ENCODE measurements at regions not wholly inside any gene's neighbourhood (a gene's known extent, or its start where the extent isn't known, plus 50 kb on each side); places are given as distances from the start of the nearest gene placed in this dataset.

DNA sequence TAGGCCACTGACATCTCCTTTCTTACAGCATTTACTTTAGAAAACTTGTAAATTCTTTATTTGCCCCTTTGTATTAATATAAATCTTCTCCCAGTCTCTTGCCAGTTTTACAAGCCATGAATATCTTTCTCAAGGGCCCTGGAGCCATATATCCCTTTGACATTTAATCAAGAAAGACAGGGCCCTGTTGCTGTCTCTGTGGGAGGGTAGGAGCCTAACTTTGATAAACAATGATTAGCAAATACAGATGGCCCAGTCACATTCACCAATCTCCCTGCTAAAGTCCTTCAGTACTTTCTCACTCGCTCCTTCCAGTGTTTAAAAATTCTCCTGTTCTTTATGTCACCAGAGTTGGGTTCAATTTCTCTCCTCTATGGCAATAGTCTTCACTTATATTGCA is 479.8 kb upstream of the USP15 start:
- H3K36me3 ChIP-seq: no peaks in the 10 kb centered on the region
- H3K27ac ChIP-seq: no peak overlapping the region
- H3K4me1 ChIP-seq: no peaks in the 10 kb centered on the region
- no peaks in the 10 kb centered on the region for H3K9me3 ChIP-seq
- WGBS, 2 donors: 75 to 76% methylated on average over 1 of the region's 1 CpG
- H3K4me3 ChIP-seq: no peak overlapping the region
- DNase-seq: no peak
- intact Hi-C loops (cut with DNase I): no loop called here
- no peaks in the 10 kb centered on the region for H3K27me3 ChIP-seq
- TF ChIP-seq POLR2A (IDR thresholded peaks at IDR 0.05): no peak
- TF ChIP-seq, protein P1, sequence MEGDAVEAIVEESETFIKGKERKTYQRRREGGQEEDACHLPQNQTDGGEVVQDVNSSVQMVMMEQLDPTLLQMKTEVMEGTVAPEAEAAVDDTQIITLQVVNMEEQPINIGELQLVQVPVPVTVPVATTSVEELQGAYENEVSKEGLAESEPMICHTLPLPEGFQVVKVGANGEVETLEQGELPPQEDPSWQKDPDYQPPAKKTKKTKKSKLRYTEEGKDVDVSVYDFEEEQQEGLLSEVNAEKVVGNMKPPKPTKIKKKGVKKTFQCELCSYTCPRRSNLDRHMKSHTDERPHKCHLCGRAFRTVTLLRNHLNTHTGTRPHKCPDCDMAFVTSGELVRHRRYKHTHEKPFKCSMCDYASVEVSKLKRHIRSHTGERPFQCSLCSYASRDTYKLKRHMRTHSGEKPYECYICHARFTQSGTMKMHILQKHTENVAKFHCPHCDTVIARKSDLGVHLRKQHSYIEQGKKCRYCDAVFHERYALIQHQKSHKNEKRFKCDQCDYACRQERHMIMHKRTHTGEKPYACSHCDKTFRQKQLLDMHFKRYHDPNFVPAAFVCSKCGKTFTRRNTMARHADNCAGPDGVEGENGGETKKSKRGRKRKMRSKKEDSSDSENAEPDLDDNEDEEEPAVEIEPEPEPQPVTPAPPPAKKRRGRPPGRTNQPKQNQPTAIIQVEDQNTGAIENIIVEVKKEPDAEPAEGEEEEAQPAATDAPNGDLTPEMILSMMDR (IDR thresholded peaks at IDR 0.05): no peak

GRCh38 chr12:61781021-61781581 is 479.1 kb upstream of the USP15 start:
- H3K4me3 ChIP-seq: no peak overlapping the region
- 20 to 43% methylated on average over 1 of the region's 1 CpG for WGBS, 2 donors
- no peak overlapping the region for H3K27ac ChIP-seq
- TF ChIP-seq POLR2A (IDR thresholded peaks at IDR 0.05): no peak
- TF ChIP-seq, protein P1 (IDR thresholded peaks at IDR 0.05): no peak
- intact Hi-C loops (cut with DNase I): no loop called here
- H3K9me3 ChIP-seq: no peaks in the 10 kb centered on the region
- H3K4me1 ChIP-seq: no peaks in the 10 kb centered on the region
- H3K36me3 ChIP-seq: no peaks in the 10 kb centered on the region
- DNase-seq: no peak
- no peaks in the 10 kb centered on the region for H3K27me3 ChIP-seq

- Histone ChIP-seq H3K36me3 (no peaks in the 10 kb centered on the region), H3K4me3 (no peak overlapping the region), H3K9me3 (no peaks in the 10 kb centered on the region), H3K4me1 (no peaks in the 10 kb centered on the region), H3K27ac (no peak overlapping the region), H3K27me3 (no peaks in the 10 kb centered on the region)
- WGBS, 2 donors: 21 to 88% methylated on average over 1 of the region's 1 CpG
- no peak for TF ChIP-seq POLR2A (IDR thresholded peaks at IDR 0.05)
- intact Hi-C loops (cut with DNase I): no loop called here
- DNase-seq: no peak
Measured at GRCh38 chr12:61796846-61797245, 463.4 kb upstream of the USP15 start.

GRCh38 chr12:61797266-61797665 is 462.9 kb upstream of the USP15 start:
- 50 to 63% methylated on average over 1 of the region's 1 CpG for WGBS, 2 donors
- no peak overlapping the region for H3K27ac ChIP-seq
- no peak for DNase-seq
- intact Hi-C loops (cut with DNase I): no loop called here
- H3K4me3 ChIP-seq: no peak overlapping the region
- TF ChIP-seq POLR2A (IDR thresholded peaks at IDR 0.05): no peak
- TF ChIP-seq, protein P1 (IDR thresholded peaks at IDR 0.05): no peak
- no peaks in the 10 kb centered on the region for H3K9me3 ChIP-seq
- no peaks in the 10 kb centered on the region for H3K36me3 ChIP-seq
- no peaks in the 10 kb centered on the region for H3K27me3 ChIP-seq
- no peaks in the 10 kb centered on the region for H3K4me1 ChIP-seq

DNA sequence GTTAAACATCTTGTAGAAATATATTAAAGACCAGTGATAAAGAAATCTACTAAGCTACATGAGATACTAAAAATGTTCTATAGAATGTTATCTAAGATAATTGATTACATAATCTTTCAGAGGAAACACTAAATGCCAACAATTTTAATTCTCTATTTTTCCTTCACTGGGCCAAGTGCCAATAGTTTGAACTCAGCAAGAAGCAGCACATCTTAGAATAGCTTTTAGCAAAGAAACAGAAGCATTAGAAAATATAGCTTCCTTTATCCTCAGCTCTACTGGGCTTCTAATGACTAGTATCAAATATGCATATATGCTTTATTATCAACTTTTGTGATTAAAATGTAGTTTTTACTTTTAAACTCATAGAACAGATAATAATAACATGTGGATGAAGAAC is 461.4 kb upstream of the USP15 start:
- Histone ChIP-seq H3K4me3 (no peak overlapping the region), H3K9me3 (no peaks in the 10 kb centered on the region), H3K4me1 (no peaks in the 10 kb centered on the region), H3K36me3 (no peaks in the 10 kb centered on the region), H3K27ac (no peak overlapping the region), H3K27me3 (no peaks in the 10 kb centered on the region)
- DNase-seq: no peak
- TF ChIP-seq, protein P1 (IDR thresholded peaks at IDR 0.05): no peak
- no peak for TF ChIP-seq POLR2A (IDR thresholded peaks at IDR 0.05)
- intact Hi-C loops (cut with DNase I): no loop called here

GRCh38 chr12:61804301-61804700 is 455.9 kb upstream of the USP15 start:
- Histone ChIP-seq H3K4me3 (no peak overlapping the region), H3K27ac (no peak overlapping the region), H3K4me1 (no peaks in the 10 kb centered on the region), H3K36me3 (no peaks in the 10 kb centered on the region), H3K9me3 (no peaks in the 10 kb centered on the region), H3K27me3 (no peaks in the 10 kb centered on the region)
- TF ChIP-seq, protein P1 (IDR thresholded peaks at IDR 0.05): no peak
- no peak for TF ChIP-seq POLR2A (IDR thresholded peaks at IDR 0.05)
- DNase-seq: no peak
- intact Hi-C loops (cut with DNase I): no loop called here
